Neural cell (in vitro differentiated cells): ENCODE measurements at regions not wholly inside any gene's neighbourhood (a gene's known extent, or its start where the extent isn't known, plus 50 kb on each side); places are given as distances from the start of the nearest gene placed in this dataset.

Experiments used
- H2AFZ ChIP-seq: fragments of 200-600, 300-800 bp; sonication (generic), shearing (Covaris generic); 2 replicates; pipeline ENCODE4 v1.6.0; 2014; ENCODE audit warnings: low read depth, mild to moderate bottlenecking, antibody characterized with exemption, low read length, moderate library complexity
- H3F3A ChIP-seq: fragments of 200-600 bp; shearing (Covaris generic); 2 replicates; pipeline ENCODE4 v1.6.1; 2016; ENCODE audit warnings: mild to moderate bottlenecking, moderate library complexity, mixed read lengths, antibody characterized with exemption, low read length; ENCODE audit not compliant: insufficient read depth, poor library complexity, severe bottlenecking
- H3K27ac ChIP-seq: fragments of 200-600, 300-800 bp; sonication (generic), shearing (Covaris generic); 2 replicates; pipeline ENCODE4 v1.5.1; 2014; ENCODE audit warnings: mild to moderate bottlenecking, low read length, moderate library complexity
- H3K27me3 ChIP-seq: fragments of 300-800, 200-600 bp; sonication (generic), shearing (Covaris generic); 2 replicates; pipeline ENCODE4 v1.6.0; 2014; ENCODE audit warnings: mild to moderate bottlenecking, low read depth, low read length, moderate library complexity; ENCODE audit not compliant: insufficient read depth
- H3K36me3 ChIP-seq: fragments of 300-800, 200-600 bp; sonication (generic), shearing (Covaris generic); 2 replicates; pipeline ENCODE4 v1.5.1; 2014; ENCODE audit warnings: mild to moderate bottlenecking, antibody characterized with exemption, low read length, moderate library complexity; ENCODE audit not compliant: insufficient read depth
- H3K4me2 ChIP-seq: fragments of 300-800, 200-600 bp; sonication (generic), shearing (Covaris generic); 2 replicates; pipeline ENCODE4 v1.6.0; 2014; ENCODE audit warnings: mild to moderate bottlenecking, low read length
- H3K4me3 ChIP-seq: fragments of 300-800, 200-600 bp; sonication (generic), shearing (Covaris generic); 2 replicates; pipeline ENCODE4 v1.5.1; 2014; ENCODE audit warnings: mild to moderate bottlenecking, low read length, moderate library complexity
- H3K79me2 ChIP-seq: fragments of 200-600 bp; shearing (Covaris generic); replicated peaks from 2 replicates; pipeline ENCODE4 v1.6.0; 2014; ENCODE audit warnings: mild to moderate bottlenecking, low read length, moderate library complexity; ENCODE audit not compliant: insufficient read depth
- H3K9ac ChIP-seq: fragments of 300-800, 200-600 bp; sonication (generic), shearing (Covaris generic); 2 replicates; pipeline ENCODE4 v1.6.1; 2016; ENCODE audit warnings: mild to moderate bottlenecking, low read length, mixed read lengths
- H3K9me2 ChIP-seq: fragments of 200-600 bp; shearing (Covaris generic); 2 replicates; pipeline ENCODE4 v1.6.1; 2016; ENCODE audit warnings: mild to moderate bottlenecking, low read length, mixed read lengths; ENCODE audit not compliant: insufficient read depth
- H3K9me3 ChIP-seq: fragments of 200-600, 300-800 bp; sonication (generic), shearing (Covaris generic); 2 replicates; pipeline ENCODE4 v1.6.1; 2016; ENCODE audit warnings: mild to moderate bottlenecking, mixed run types, low read length, moderate library complexity, mixed read lengths
- H4K20me1 ChIP-seq: fragments of 200-600 bp; shearing (Covaris generic); 2 replicates; pipeline ENCODE4 v1.6.1; 2016; ENCODE audit warnings: mild to moderate bottlenecking, mixed run types; ENCODE audit not compliant: insufficient read depth
- EP300 ChIP-seq: fragments of 450-650 bp; conservative IDR thresholded peaks from 2 replicates; pipeline ENCODE4 v1.6.1; 2014; ENCODE audit warnings: antibody characterized with exemption, mild to moderate bottlenecking, moderate library complexity; ENCODE audit not compliant: poor library complexity, severe bottlenecking
- EZH2 ChIP-seq: fragments of 200-600, 300-800 bp; shearing (Covaris generic), sonication (generic); IDR thresholded peaks from 2 replicates; pipeline ENCODE4 v1.6.1; 2014; ENCODE audit warnings: antibody characterized with exemption, low read length, borderline replicate concordance, mild to moderate bottlenecking; ENCODE audit not compliant: insufficient read depth, poor library complexity, severe bottlenecking
- MXI1 ChIP-seq: fragments of 450-650 bp; conservative IDR thresholded peaks from 2 replicates; pipeline ENCODE4 v1.6.1; 2014; ENCODE audit warnings: antibody characterized with exemption, mild to moderate bottlenecking; ENCODE audit not compliant: poor library complexity, severe bottlenecking
- POLR2AphosphoS5 ChIP-seq: IDR thresholded peaks from 2 replicates; pipeline ENCODE4 v1.6.1; 2012
- RAD21 ChIP-seq: fragments of 450-650 bp; conservative IDR thresholded peaks from 2 replicates; pipeline ENCODE4 v1.6.1; 2014; ENCODE audit warnings: antibody characterized with exemption, mild to moderate bottlenecking, moderate library complexity
- SMC3 ChIP-seq: fragments of 450-650 bp; conservative IDR thresholded peaks from 2 replicates; pipeline ENCODE4 v1.6.1; 2014; ENCODE audit warnings: antibody characterized with exemption, mild to moderate bottlenecking, moderate library complexity; ENCODE audit not compliant: poor library complexity
- TAF1 ChIP-seq: IDR thresholded peaks from 2 replicates; pipeline ENCODE4 v1.6.1; 2012; ENCODE audit warnings: low read depth
- TF ChIP-seq, protein P1 (sequence below): fragments of 450-650 bp; IDR thresholded peaks from 2 replicates; pipeline ENCODE4 v1.5.1; 2014; ENCODE audit warnings: antibody characterized with exemption, mild to moderate bottlenecking, moderate library complexity; ENCODE audit not compliant: poor library complexity, severe bottlenecking
- TF ChIP-seq, protein P2 (sequence below): IDR thresholded peaks from 2 replicates; pipeline ENCODE4 v1.6.1; 2012; ENCODE audit warnings: borderline replicate concordance

DNA sequence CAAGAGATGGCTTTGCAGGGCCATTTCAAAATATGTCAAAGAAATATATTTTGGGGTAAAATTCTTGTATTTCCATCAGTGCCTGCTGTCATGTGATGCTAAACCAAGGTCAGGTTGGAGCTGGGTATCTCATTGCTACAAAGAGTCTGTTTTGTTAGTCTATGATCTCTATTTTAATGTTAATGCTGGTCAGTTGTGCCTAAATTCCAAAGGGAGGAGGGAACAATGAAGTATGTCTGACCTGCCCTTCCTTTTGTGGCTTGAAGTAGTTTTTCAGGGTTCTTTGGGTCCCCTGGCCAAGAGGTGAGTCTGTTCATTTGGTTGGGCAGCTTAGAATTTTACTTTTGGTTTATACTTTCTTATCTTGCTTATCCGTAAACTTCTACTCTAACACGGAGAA lies 61.6 kb upstream of the DYNAP start:
- H4K20me1 ChIP-seq = no peaks in the 10 kb centered on the region
- no peak for TF ChIP-seq POLR2AphosphoS5
- TF ChIP-seq TAF1 = no peak
- TF ChIP-seq EZH2 = no peak
- TF ChIP-seq, protein P1, sequence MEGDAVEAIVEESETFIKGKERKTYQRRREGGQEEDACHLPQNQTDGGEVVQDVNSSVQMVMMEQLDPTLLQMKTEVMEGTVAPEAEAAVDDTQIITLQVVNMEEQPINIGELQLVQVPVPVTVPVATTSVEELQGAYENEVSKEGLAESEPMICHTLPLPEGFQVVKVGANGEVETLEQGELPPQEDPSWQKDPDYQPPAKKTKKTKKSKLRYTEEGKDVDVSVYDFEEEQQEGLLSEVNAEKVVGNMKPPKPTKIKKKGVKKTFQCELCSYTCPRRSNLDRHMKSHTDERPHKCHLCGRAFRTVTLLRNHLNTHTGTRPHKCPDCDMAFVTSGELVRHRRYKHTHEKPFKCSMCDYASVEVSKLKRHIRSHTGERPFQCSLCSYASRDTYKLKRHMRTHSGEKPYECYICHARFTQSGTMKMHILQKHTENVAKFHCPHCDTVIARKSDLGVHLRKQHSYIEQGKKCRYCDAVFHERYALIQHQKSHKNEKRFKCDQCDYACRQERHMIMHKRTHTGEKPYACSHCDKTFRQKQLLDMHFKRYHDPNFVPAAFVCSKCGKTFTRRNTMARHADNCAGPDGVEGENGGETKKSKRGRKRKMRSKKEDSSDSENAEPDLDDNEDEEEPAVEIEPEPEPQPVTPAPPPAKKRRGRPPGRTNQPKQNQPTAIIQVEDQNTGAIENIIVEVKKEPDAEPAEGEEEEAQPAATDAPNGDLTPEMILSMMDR = no peak
- no peak for TF ChIP-seq RAD21
- TF ChIP-seq, protein P2, sequence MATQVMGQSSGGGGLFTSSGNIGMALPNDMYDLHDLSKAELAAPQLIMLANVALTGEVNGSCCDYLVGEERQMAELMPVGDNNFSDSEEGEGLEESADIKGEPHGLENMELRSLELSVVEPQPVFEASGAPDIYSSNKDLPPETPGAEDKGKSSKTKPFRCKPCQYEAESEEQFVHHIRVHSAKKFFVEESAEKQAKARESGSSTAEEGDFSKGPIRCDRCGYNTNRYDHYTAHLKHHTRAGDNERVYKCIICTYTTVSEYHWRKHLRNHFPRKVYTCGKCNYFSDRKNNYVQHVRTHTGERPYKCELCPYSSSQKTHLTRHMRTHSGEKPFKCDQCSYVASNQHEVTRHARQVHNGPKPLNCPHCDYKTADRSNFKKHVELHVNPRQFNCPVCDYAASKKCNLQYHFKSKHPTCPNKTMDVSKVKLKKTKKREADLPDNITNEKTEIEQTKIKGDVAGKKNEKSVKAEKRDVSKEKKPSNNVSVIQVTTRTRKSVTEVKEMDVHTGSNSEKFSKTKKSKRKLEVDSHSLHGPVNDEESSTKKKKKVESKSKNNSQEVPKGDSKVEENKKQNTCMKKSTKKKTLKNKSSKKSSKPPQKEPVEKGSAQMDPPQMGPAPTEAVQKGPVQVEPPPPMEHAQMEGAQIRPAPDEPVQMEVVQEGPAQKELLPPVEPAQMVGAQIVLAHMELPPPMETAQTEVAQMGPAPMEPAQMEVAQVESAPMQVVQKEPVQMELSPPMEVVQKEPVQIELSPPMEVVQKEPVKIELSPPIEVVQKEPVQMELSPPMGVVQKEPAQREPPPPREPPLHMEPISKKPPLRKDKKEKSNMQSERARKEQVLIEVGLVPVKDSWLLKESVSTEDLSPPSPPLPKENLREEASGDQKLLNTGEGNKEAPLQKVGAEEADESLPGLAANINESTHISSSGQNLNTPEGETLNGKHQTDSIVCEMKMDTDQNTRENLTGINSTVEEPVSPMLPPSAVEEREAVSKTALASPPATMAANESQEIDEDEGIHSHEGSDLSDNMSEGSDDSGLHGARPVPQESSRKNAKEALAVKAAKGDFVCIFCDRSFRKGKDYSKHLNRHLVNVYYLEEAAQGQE = no peak
- TF ChIP-seq MXI1 = no peak
- TF ChIP-seq EP300 = no peak
- no peak for TF ChIP-seq SMC3
- no peak overlapping the region for H3K4me3 ChIP-seq
- H3K9me2 ChIP-seq = no peaks in the 10 kb centered on the region
- no peak overlapping the region for H3K9ac ChIP-seq
- no peaks in the 10 kb centered on the region for H3F3A ChIP-seq
- H3K27me3 ChIP-seq = no peaks in the 10 kb centered on the region
- H3K79me2 ChIP-seq = no peaks in the 10 kb centered on the region
- no peak overlapping the region for H3K27ac ChIP-seq
- no peak overlapping the region for H3K4me2 ChIP-seq
- H2AFZ ChIP-seq = no peak overlapping the region
- H3K9me3 ChIP-seq = no peaks in the 10 kb centered on the region
- H3K36me3 ChIP-seq = no peaks in the 10 kb centered on the region

DNA sequence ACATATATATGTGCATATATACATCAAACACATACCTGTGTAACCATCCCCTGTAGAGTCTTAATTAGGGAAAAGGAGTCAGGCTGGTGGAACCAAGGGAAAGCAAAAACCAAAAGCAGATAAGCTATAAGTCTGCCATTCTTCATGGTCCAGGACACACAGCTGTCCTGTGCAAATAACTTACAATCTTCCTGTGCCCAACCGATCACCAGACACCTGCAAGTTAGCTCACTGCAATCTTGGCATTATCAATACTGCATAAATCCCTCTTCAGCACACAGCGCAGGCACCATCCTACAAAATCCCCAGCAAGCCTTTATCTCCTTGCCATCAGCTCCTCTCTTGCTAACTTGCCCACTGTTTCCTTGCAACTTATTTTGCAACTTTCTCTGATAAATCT lies 60.8 kb upstream of the DYNAP start:
- H3K4me2 ChIP-seq = no peak overlapping the region

More for the DNA sequence above, 60.8 kb upstream of the DYNAP start:
- no peaks in the 10 kb centered on the region for H3K9me3 ChIP-seq
- no peak overlapping the region for H3K4me3 ChIP-seq
- no peak overlapping the region for H3K27ac ChIP-seq
- no peak overlapping the region for H2AFZ ChIP-seq
- H3K9me2 ChIP-seq = no peaks in the 10 kb centered on the region
- H3K79me2 ChIP-seq = no peaks in the 10 kb centered on the region
- no peak overlapping the region for H3K9ac ChIP-seq
- H4K20me1 ChIP-seq = no peaks in the 10 kb centered on the region
- TF ChIP-seq POLR2AphosphoS5 = no peak
- no peak for TF ChIP-seq RAD21
- no peak for TF ChIP-seq MXI1
- TF ChIP-seq, protein P2 = no peak
- TF ChIP-seq TAF1 = no peak
- TF ChIP-seq EZH2 = no peak
- TF ChIP-seq SMC3 = no peak
- TF ChIP-seq EP300 = no peak
- TF ChIP-seq, protein P1 = no peak
- no peaks in the 10 kb centered on the region for H3K27me3 ChIP-seq
- H3F3A ChIP-seq = no peaks in the 10 kb centered on the region
- no peaks in the 10 kb centered on the region for H3K36me3 ChIP-seq
